ENCODE measurements at regions not wholly inside any gene's neighbourhood (a gene's known extent, or its start where the extent isn't known, plus 50 kb on each side); places are given as distances from the start of the nearest gene placed in this dataset.

DNA sequence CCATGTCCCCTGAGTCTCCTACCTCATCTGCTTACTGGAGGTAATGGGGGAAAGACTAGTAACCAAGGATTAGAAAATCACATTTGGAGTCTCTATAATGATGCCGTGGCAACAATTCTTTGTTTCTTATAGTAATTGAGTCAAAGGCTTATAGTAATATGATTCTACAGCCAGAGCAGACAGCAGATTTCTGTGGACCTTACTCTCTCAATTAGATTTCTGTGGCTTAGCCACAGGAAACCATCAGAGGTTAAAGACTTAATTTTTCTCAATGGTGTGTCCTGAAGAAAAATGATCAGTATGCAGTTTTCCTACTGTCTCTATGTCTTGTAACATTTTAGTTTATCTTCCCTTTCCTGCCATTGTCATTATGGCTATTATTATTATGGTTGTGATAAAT, 59.3 kb upstream of the CD180 start (continued):
- TF ChIP-seq, protein P1, sequence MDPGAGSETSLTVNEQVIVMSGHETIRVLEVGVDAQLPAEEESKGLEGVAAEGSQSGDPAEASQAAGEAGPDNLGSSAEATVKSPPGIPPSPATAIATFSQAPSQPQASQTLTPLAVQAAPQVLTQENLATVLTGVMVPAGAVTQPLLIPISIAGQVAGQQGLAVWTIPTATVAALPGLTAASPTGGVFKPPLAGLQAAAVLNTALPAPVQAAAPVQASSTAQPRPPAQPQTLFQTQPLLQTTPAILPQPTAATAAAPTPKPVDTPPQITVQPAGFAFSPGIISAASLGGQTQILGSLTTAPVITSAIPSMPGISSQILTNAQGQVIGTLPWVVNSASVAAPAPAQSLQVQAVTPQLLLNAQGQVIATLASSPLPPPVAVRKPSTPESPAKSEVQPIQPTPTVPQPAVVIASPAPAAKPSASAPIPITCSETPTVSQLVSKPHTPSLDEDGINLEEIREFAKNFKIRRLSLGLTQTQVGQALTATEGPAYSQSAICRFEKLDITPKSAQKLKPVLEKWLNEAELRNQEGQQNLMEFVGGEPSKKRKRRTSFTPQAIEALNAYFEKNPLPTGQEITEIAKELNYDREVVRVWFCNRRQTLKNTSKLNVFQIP (CRISPR knock-in tag; IDR thresholded peaks at IDR 0.05; ENCODE audit: borderline replicate concordance, low read depth), result no peak
- no peak for TF ChIP-seq ARNTL (CRISPR knock-in tag; IDR thresholded peaks at IDR 0.05; ENCODE audit: borderline replicate concordance, low read depth)

DNA sequence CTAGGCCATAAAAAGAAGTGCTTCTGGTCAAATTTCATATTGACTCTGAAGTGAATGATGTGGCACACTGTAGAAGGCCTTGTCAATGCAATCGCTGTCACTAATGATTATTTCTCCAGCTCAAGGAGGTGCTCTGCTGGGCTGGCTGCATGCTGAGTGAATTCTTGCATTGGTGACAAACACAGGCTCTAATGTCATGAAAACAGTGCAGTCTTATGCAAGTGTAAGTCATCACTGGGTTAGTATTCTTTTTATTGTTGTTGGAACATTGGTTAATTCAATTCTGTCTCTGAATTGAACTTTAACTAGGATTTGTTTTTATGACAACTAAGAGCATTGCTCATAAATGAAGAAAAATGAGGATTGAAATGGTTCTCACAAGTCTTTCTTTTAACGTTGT, 57.3 kb upstream of the CD180 start:
- no peak for TF ChIP-seq GLIS3 (CRISPR knock-in tag; IDR thresholded peaks at IDR 0.05)
- TF ChIP-seq, protein P2, sequence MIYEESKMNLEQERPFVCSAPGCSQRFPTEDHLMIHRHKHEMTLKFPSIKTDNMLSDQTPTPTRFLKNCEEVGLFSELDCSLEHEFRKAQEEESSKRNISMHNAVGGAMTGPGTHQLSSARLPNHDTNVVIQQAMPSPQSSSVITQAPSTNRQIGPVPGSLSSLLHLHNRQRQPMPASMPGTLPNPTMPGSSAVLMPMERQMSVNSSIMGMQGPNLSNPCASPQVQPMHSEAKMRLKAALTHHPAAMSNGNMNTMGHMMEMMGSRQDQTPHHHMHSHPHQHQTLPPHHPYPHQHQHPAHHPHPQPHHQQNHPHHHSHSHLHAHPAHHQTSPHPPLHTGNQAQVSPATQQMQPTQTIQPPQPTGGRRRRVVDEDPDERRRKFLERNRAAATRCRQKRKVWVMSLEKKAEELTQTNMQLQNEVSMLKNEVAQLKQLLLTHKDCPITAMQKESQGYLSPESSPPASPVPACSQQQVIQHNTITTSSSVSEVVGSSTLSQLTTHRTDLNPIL (CRISPR knock-in tag; IDR thresholded peaks at IDR 0.05; ENCODE audit: low read depth), result no peak
- TF ChIP-seq SNAI2 (CRISPR knock-in tag; IDR thresholded peaks at IDR 0.05), result no peak
- no peak for ATAC-seq

GRCh38 chr5:67249590-67249895, 52.9 kb upstream of the CD180 start:
- ATAC-seq, result no peak; the same call in 1 of the 3 replicates
- TF ChIP-seq GLIS3 (CRISPR knock-in tag; IDR thresholded peaks at IDR 0.05) (no peak), ZNF70 (CRISPR knock-in tag; IDR thresholded peaks at IDR 0.05) (no peak), ZC3H10 (CRISPR knock-in tag; IDR thresholded peaks at IDR 0.05) (no peak), OSR1 (CRISPR knock-in tag; IDR thresholded peaks at IDR 0.05) (no peak), ZNF565 (CRISPR knock-in tag; conservative IDR thresholded peaks at IDR 0.05; ENCODE audit: low read depth) (no peak)
- TF ChIP-seq, protein P3, sequence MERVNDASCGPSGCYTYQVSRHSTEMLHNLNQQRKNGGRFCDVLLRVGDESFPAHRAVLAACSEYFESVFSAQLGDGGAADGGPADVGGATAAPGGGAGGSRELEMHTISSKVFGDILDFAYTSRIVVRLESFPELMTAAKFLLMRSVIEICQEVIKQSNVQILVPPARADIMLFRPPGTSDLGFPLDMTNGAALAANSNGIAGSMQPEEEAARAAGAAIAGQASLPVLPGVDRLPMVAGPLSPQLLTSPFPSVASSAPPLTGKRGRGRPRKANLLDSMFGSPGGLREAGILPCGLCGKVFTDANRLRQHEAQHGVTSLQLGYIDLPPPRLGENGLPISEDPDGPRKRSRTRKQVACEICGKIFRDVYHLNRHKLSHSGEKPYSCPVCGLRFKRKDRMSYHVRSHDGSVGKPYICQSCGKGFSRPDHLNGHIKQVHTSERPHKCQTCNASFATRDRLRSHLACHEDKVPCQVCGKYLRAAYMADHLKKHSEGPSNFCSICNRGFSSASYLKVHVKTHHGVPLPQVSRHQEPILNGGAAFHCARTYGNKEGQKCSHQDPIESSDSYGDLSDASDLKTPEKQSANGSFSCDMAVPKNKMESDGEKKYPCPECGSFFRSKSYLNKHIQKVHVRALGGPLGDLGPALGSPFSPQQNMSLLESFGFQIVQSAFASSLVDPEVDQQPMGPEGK (CRISPR knock-in tag; IDR thresholded peaks at IDR 0.05; ENCODE audit: borderline replicate concordance), result no peak

GRCh38 chr5:67248703-67249589, 52.3 kb upstream of the CD180 start:
- ATAC-seq, result peak; percentile 80
- TF ChIP-seq OSR1 (CRISPR knock-in tag; IDR thresholded peaks at IDR 0.05) (no peak), ISL1 (CRISPR knock-in tag; IDR thresholded peaks at IDR 0.05) (peak; percentile 59)

DNA sequence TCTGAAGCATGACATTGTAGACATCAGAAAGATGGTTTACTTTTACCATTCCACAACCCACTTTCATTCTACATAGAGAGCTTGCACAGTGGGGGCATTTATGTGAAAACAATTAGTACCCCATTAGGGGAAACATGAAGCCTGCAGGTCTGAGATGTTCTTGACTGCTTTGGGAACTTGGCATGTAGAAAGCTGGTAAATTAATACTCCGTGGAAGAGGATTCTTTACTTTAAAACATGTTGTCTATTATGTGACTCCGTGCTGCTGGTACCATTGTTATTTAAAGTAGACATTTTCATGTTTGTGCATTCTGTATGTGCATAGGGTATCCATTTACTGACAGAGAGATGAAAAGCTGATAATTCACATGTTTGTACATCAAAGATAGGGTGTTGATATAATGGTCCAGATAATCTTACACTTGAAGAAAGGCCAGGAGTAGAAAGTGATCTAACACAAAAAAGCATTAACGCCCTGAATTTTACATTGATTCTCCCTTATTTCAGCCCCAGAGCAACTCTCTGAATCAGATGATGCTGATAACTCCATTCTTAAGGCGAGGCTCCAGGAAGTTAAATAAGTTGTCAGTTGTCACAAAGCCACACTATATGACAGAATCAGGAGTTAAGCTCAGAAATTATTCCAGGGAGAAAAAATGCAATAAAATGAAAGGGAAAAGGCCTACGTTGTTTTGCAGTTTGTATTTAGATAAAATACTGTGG, 50.1 kb upstream of the CD180 start:
- no peak for ATAC-seq
- TF ChIP-seq ZNF70 (CRISPR knock-in tag; IDR thresholded peaks at IDR 0.05) (no peak), ZNF8 (CRISPR knock-in tag; IDR thresholded peaks at IDR 0.05) (no peak), TOX (CRISPR knock-in tag; IDR thresholded peaks at IDR 0.05; ENCODE audit: borderline replicate concordance) (no peak), ISL1 (CRISPR knock-in tag; IDR thresholded peaks at IDR 0.05) (no peak), TCF4 (CRISPR knock-in tag; IDR thresholded peaks at IDR 0.05; ENCODE audit: borderline replicate concordance) (no peak), ZFP30 (CRISPR knock-in tag; IDR thresholded peaks at IDR 0.05) (no peak), GLIS3 (CRISPR knock-in tag; IDR thresholded peaks at IDR 0.05) (no peak), ARNTL (CRISPR knock-in tag; IDR thresholded peaks at IDR 0.05; ENCODE audit: borderline replicate concordance, low read depth) (no peak), RARB (CRISPR knock-in tag; IDR thresholded peaks at IDR 0.05) (no peak), CSDC2 (CRISPR knock-in tag; IDR thresholded peaks at IDR 0.05) (no peak)
- TF ChIP-seq, protein P2 (CRISPR knock-in tag; IDR thresholded peaks at IDR 0.05; ENCODE audit: low read depth), result no peak
- TF ChIP-seq, protein P3 (CRISPR knock-in tag; IDR thresholded peaks at IDR 0.05; ENCODE audit: borderline replicate concordance), result no peak

Data from SK-N-SH treated with all-trans-retinoic acid at 6 μM for 48 hours (cell line).